ENCODE measurements at regions not wholly inside any gene's neighbourhood (a gene's known extent, or its start where the extent isn't known, plus 50 kb on each side); places are given as distances from the start of the nearest gene placed in this dataset.

DNA sequence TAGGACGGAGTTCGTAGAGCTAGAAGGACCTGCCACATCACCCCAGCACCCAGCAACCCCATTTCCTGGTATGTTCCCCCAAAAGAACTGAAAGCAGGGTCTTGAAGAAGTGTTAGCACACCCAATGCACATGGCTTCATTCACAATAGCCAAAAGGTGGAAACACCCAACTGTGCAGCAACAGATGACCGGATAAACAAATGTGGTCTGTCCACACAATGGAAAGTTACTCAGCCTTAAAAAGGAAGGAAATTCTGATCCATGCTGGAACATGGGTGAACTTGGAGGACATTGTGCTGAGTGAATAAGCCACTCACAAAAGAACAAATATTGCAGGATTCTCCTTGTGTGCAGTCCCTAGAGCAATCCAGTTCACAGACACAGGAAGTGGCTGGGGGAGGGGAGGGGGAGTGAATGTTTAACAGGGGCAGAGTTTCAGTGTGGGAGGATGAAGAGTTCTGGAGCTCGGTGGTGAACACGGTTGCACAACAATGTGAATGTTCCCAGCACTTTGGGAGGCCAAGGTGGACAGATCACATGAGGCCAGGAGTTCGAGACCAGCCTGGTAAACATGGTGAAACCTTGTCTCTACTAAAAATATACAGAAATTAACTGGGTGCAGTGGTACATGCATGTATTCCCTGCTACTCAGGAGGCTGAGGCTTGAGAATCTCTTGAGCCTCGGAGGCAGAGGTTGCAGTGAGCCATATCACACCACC is 157.5 kb downstream of the NUP210 start (continued):
- TF ChIP-seq ZNF462 (CRISPR knock-in tag; IDR thresholded peaks at IDR 0.05) = no peak

GRCh38 chr3:13261892-13262291 is 158.2 kb downstream of the NUP210 start:
- H3K9me3 Mint-ChIP-seq = peaks cover under 1% of the 10 kb centered on the region; the same call in 1 of the 3 replicates
- H3K27me3 ChIP-seq (ENCODE audit: insufficient read depth) = no peaks in the 10 kb centered on the region
- ATAC-seq = no peak
- H3K4me1 Mint-ChIP-seq = peaks cover 18% of the 10 kb centered on the region
- no peaks in the 10 kb centered on the region; the same call in 1 of the 2 replicates for H3K9me2 ChIP-seq (ENCODE audit: insufficient read depth)
- no peaks in the 10 kb centered on the region for H3K4me1 ChIP-seq (ENCODE audit: insufficient read depth)
- no peak overlapping the region for H3K27ac Mint-ChIP-seq
- H2AFZ ChIP-seq = no peak overlapping the region
- no peaks in the 10 kb centered on the region; the same call in 2 of the 3 replicates for H3K36me3 Mint-ChIP-seq (ENCODE audit: low read depth)
- H3K36me3 ChIP-seq (ENCODE audit: insufficient read depth) = no peaks in the 10 kb centered on the region; the same call in 1 of the 2 replicates
- H4K20me1 ChIP-seq (replicated peaks; ENCODE audit: insufficient read depth) = no peaks in the 10 kb centered on the region
- no peaks in the 10 kb centered on the region for H3F3A ChIP-seq (replicated peaks; ENCODE audit: low read depth)
- DNase-seq (ENCODE audit: low spot score) = no peak
- H3K27me3 Mint-ChIP-seq (ENCODE audit: insufficient read depth, low read depth, poor library complexity) = peaks cover 5% of the 10 kb centered on the region
- H3K79me2 ChIP-seq (replicated peaks; ENCODE audit: insufficient read depth) = no peaks in the 10 kb centered on the region
- H3K27ac ChIP-seq (ENCODE audit: low read depth) = no peak overlapping the region
- no peak overlapping the region for H3K4me3 Mint-ChIP-seq
- no peak overlapping the region for H3K4me2 ChIP-seq
- H3K4me3 ChIP-seq = no peak overlapping the region
- TF ChIP-seq REST (IDR thresholded peaks at IDR 0.05; ENCODE audit: unreplicated experiment) = no peak
- TF ChIP-seq JUNB (IDR thresholded peaks at IDR 0.05; ENCODE audit: unreplicated experiment) = no peak
- TF ChIP-seq EZH2 (IDR thresholded peaks at IDR 0.05; ENCODE audit: low read depth, unreplicated experiment) = no peak
- TF ChIP-seq, protein P1, sequence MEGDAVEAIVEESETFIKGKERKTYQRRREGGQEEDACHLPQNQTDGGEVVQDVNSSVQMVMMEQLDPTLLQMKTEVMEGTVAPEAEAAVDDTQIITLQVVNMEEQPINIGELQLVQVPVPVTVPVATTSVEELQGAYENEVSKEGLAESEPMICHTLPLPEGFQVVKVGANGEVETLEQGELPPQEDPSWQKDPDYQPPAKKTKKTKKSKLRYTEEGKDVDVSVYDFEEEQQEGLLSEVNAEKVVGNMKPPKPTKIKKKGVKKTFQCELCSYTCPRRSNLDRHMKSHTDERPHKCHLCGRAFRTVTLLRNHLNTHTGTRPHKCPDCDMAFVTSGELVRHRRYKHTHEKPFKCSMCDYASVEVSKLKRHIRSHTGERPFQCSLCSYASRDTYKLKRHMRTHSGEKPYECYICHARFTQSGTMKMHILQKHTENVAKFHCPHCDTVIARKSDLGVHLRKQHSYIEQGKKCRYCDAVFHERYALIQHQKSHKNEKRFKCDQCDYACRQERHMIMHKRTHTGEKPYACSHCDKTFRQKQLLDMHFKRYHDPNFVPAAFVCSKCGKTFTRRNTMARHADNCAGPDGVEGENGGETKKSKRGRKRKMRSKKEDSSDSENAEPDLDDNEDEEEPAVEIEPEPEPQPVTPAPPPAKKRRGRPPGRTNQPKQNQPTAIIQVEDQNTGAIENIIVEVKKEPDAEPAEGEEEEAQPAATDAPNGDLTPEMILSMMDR (conservative IDR thresholded peaks at IDR 0.05; ENCODE audit: low read depth in 2 of 2) = no peak
- TF ChIP-seq NANOG (IDR thresholded peaks at IDR 0.05; ENCODE audit: borderline replicate concordance) = no peak
- TF ChIP-seq ZNF114 (CRISPR knock-in tag; IDR thresholded peaks at IDR 0.05) = no peak
